H1 (cell line): ENCODE measurements at regions not wholly inside any gene's neighbourhood (a gene's known extent, or its start where the extent isn't known, plus 50 kb on each side); places are given as distances from the start of the nearest gene placed in this dataset.

Experiments used
- CTCF ChIA-PET: fragments of 300-600 bp; sonication (Branson Sonifier 250); formaldehyde crosslinking; loops from one replicate; lab custom pipeline; 2021; ENCODE audit not compliant: partially characterized antibody; lab: Charles Lee
- POLR2A ChIA-PET: fragments of 300-600 bp; sonication (Branson Sonifier 250); formaldehyde crosslinking; loops from one replicate; lab custom pipeline; 2021; ENCODE audit warnings: inconsistent platforms; ENCODE audit not compliant: partially characterized antibody; lab: Charles Lee
- DNase-seq, 2 experiments: peaks; one replicate each; pipeline versions ENCODE4 v3.0.0 to v3.0.0-alpha.2; 2010 to 2022; ENCODE audit warnings: low spot score in 2 of 2, low read depth in 1 of 2, mixed read lengths in 1 of 2
- FAIRE-seq: peaks from 2 replicates; lab custom pipeline; 2011; peaks lifted over from hg19 to GRCh38; lab: Jason Lieb, UNC
- H2AFZ ChIP-seq: 2 replicates; pipeline ENCODE4 v1.8.1; 2012; ENCODE audit warnings: low read length, inconsistent platforms
- H2AK5ac ChIP-seq: 2 replicates; pipeline ENCODE4 v1.6.1; 2013; ENCODE audit warnings: low read depth, low read length
- H2BK120ac ChIP-seq: replicated peaks from 2 replicates; pipeline ENCODE3; 2013; ENCODE audit warnings: low read depth, low read length, inconsistent platforms
- H2BK12ac ChIP-seq: 2 replicates; pipeline ENCODE4 v1.6.1; 2013; ENCODE audit warnings: low read depth, low read length
- H2BK15ac ChIP-seq: 2 replicates; pipeline ENCODE4 v1.6.1; 2013; ENCODE audit warnings: low read length
- H2BK20ac ChIP-seq: 2 replicates; pipeline ENCODE4 v1.6.1; 2013; ENCODE audit warnings: low read length
- H2BK5ac ChIP-seq: 2 replicates; pipeline ENCODE4 v1.6.1; 2013; ENCODE audit warnings: low read depth, low read length
- H3K14ac ChIP-seq: 2 replicates; pipeline ENCODE4 v1.6.1; 2013; ENCODE audit warnings: inconsistent platforms; ENCODE audit not compliant: insufficient read length
- H3K18ac ChIP-seq: 2 replicates; pipeline ENCODE4 v1.6.1; 2013; ENCODE audit warnings: low read length; ENCODE audit errors: extremely low read depth
- H3K23ac ChIP-seq: 2 replicates; pipeline ENCODE4 v1.6.1; 2013; ENCODE audit warnings: inconsistent platforms; ENCODE audit not compliant: insufficient read length
- H3K23me2 ChIP-seq: 2 replicates; pipeline ENCODE4 v1.6.1; 2013; ENCODE audit warnings: low read depth, low read length
- H3K27ac ChIP-seq: 2 replicates; pipeline ENCODE4 v1.6.1; 2011; ENCODE audit warnings: low read depth, low read length, inconsistent platforms
- H3K27me3 ChIP-seq, 4 experiments: replicated peaks in 1 of 4; 1 replicate in 1 of 4; 2 replicates in 3 of 4; pipeline versions ENCODE4 v1.6.1 to v1.8.1; 2011 to 2013; ENCODE audit warnings: low read length in 3 of 4, mild to moderate bottlenecking in 3 of 4, inconsistent platforms in 2 of 4, mixed read lengths in 2 of 4, moderate library complexity in 1 of 4; ENCODE audit not compliant: control insufficient read depth in 3 of 4, insufficient read depth in 3 of 4; ENCODE audit errors: extremely low read depth in 1 of 4
- H3K36me3 ChIP-seq, 4 experiments: 2 replicates each; pipeline versions ENCODE4 v1.6.1 to v1.8.1; 2011 to 2013; ENCODE audit warnings: mild to moderate bottlenecking in 4 of 4, low read length in 3 of 4, moderate library complexity in 2 of 4, control low read depth in 1 of 4, inconsistent platforms in 1 of 4; ENCODE audit not compliant: insufficient read depth in 4 of 4, control insufficient read depth in 2 of 4
- H3K4ac ChIP-seq: replicated peaks from 2 replicates; pipeline ENCODE3; 2013; ENCODE audit warnings: low read length, low read depth, mixed read lengths, inconsistent platforms; ENCODE audit not compliant: insufficient read length
- H3K4me1 ChIP-seq, 4 experiments: replicated peaks in 1 of 4; 1 replicate in 1 of 4; 2 replicates in 3 of 4; pipeline versions ENCODE4 v1.6.1 to v1.8.1; 2011 to 2013; ENCODE audit warnings: low read length in 3 of 4, inconsistent platforms in 2 of 4, mixed read lengths in 1 of 4; ENCODE audit not compliant: insufficient read depth in 4 of 4, control insufficient read depth in 3 of 4
- H3K4me2 ChIP-seq, 2 experiments: 2 replicates each; pipeline versions ENCODE4 v1.6.1 to v1.8.1; 2011 to 2013; ENCODE audit warnings: low read depth in 2 of 2, low read length in 2 of 2, control low read depth in 1 of 2, inconsistent platforms in 1 of 2, mild to moderate bottlenecking in 1 of 2; ENCODE audit not compliant: insufficient read depth in 1 of 2
- H3K4me3 ChIP-seq, 4 experiments: fragments of 200-600, 300-600 bp in 1 of 4; sonication (generic), shearing (Covaris generic), sonication (Bioruptor Twin) in 1 of 4; 2 replicates each; pipeline versions ENCODE4 v1.5.1 to v1.8.1; 2011 to 2016; ENCODE audit warnings: low read length in 4 of 4, low read depth in 3 of 4, control low read depth in 2 of 4, inconsistent platforms in 2 of 4, mild to moderate bottlenecking in 2 of 4, mixed read lengths in 1 of 4, moderate library complexity in 1 of 4; ENCODE audit not compliant: insufficient read depth in 2 of 4; ENCODE audit errors: extremely low read depth in 1 of 4
- H3K56ac ChIP-seq: replicated peaks from 2 replicates; pipeline ENCODE3; 2013; ENCODE audit warnings: low read depth, mild to moderate bottlenecking, mixed read lengths, low read length, inconsistent platforms; ENCODE audit not compliant: insufficient read length
- H3K79me1 ChIP-seq: 2 replicates; pipeline ENCODE4 v1.6.1; 2013; ENCODE audit warnings: low read depth, low read length, control low read depth
- H3K79me2 ChIP-seq, 2 experiments: 2 replicates each; pipeline versions ENCODE4 v1.6.1 to v1.8.1; 2012 to 2013; ENCODE audit warnings: low read length in 2 of 2, mild to moderate bottlenecking in 2 of 2, inconsistent platforms in 1 of 2; ENCODE audit not compliant: insufficient read depth in 2 of 2, control insufficient read depth in 1 of 2
- H3K9ac ChIP-seq, 4 experiments: replicated peaks in 1 of 4; 1 replicate in 1 of 4; 2 replicates in 3 of 4; pipeline versions ENCODE4 v1.6.1 to v1.8.1; 2011 to 2013; ENCODE audit warnings: low read depth in 3 of 4, low read length in 3 of 4, control low read depth in 2 of 4, mild to moderate bottlenecking in 2 of 4, moderate library complexity in 2 of 4, inconsistent platforms in 1 of 4; ENCODE audit errors: extremely low read depth in 1 of 4
- H3K9me3 ChIP-seq, 2 experiments: 2 replicates each; pipeline versions ENCODE4 v1.6.1 to v1.8.1; 2012 to 2013; ENCODE audit warnings: mild to moderate bottlenecking in 2 of 2, moderate library complexity in 2 of 2, control low read depth in 1 of 2, inconsistent platforms in 1 of 2, low read depth in 1 of 2, low read length in 1 of 2, mixed read lengths in 1 of 2; ENCODE audit not compliant: insufficient read depth in 2 of 2
- H4K20me1 ChIP-seq, 2 experiments: replicated peaks in 1 of 2; 2 replicates each; pipeline versions ENCODE3 to v1.8.1; 2011 to 2013; ENCODE audit warnings: inconsistent platforms in 2 of 2, low read length in 2 of 2, mild to moderate bottlenecking in 1 of 2; ENCODE audit not compliant: insufficient read depth in 2 of 2, control insufficient read depth in 1 of 2
- H4K5ac ChIP-seq: 2 replicates; pipeline ENCODE4 v1.6.1; 2013; ENCODE audit warnings: low read length, low read depth, mixed read lengths, inconsistent platforms; ENCODE audit not compliant: insufficient read length
- H4K8ac ChIP-seq: 2 replicates; pipeline ENCODE4 v1.8.0; 2013; ENCODE audit warnings: mild to moderate bottlenecking, moderate library complexity, low read length, inconsistent platforms; ENCODE audit not compliant: insufficient read depth; ENCODE audit errors: extremely low read depth
- H4K91ac ChIP-seq: replicated peaks from 2 replicates; pipeline ENCODE3; 2013; ENCODE audit warnings: low read length, mixed read lengths, inconsistent platforms; ENCODE audit not compliant: insufficient read length
- CTBP2 ChIP-seq: IDR thresholded peaks from 2 replicates; pipeline ENCODE4 v1.7.0; 2011; ENCODE audit warnings: borderline replicate concordance, mild to moderate bottlenecking, moderate library complexity, mixed read lengths, low read length; ENCODE audit not compliant: insufficient read depth, insufficient read length
- JUN ChIP-seq: IDR thresholded peaks from 2 replicates; pipeline ENCODE4 v1.6.1; 2011; ENCODE audit warnings: low read depth, mild to moderate bottlenecking, improper control_type of control experiment, low read length
- NRF1 ChIP-seq: IDR thresholded peaks from 2 replicates; pipeline ENCODE4 v1.6.1; 2011; ENCODE audit warnings: mild to moderate bottlenecking, low read depth, low read length, improper control_type of control experiment
- RAD21 ChIP-seq, 2 experiments: IDR thresholded peaks in 1 of 2; conservative IDR thresholded peaks in 1 of 2; 2 replicates each; pipeline ENCODE4 v1.6.1; 2011; ENCODE audit warnings: low read depth in 2 of 2, low read length in 2 of 2, improper control_type of control experiment in 1 of 2, inconsistent platforms in 1 of 2, mild to moderate bottlenecking in 1 of 2, moderate library complexity in 1 of 2
- RBBP5 ChIP-seq: IDR thresholded peaks from 2 replicates; pipeline ENCODE4 v1.7.1; 2012; ENCODE audit warnings: low read depth, mild to moderate bottlenecking, inconsistent platforms, low read length, moderate library complexity, borderline replicate concordance
- TF ChIP-seq, protein P1 (sequence below): IDR thresholded peaks from 2 replicates; pipeline ENCODE4 v1.6.1; 2012; ENCODE audit warnings: low read length, inconsistent platforms

- no peak overlapping the region for H3K4ac ChIP-seq
- H4K5ac ChIP-seq: no peak overlapping the region
- no peaks in the 10 kb centered on the region for H3K23me2 ChIP-seq
- H2BK20ac ChIP-seq: no peak overlapping the region
- no peak overlapping the region for H2BK5ac ChIP-seq
- H3K4me1 ChIP-seq: no peaks in the 10 kb centered on the region
- H3K23ac ChIP-seq: no peak overlapping the region
- no peak overlapping the region for H3K14ac ChIP-seq
- CTCF ChIA-PET: no interaction called here
- no peaks in the 10 kb centered on the region for H3K79me2 ChIP-seq
- H3K79me1 ChIP-seq: no peaks in the 10 kb centered on the region
- no peaks in the 10 kb centered on the region for H3K36me3 ChIP-seq
- H2BK120ac ChIP-seq: no peak overlapping the region
- H3K27me3 ChIP-seq: no peaks in the 10 kb centered on the region
- POLR2A ChIA-PET: no interaction called here
- no peak overlapping the region for H3K4me2 ChIP-seq
- no peak overlapping the region for H3K27ac ChIP-seq
- H3K9ac ChIP-seq: no peak overlapping the region
- TF ChIP-seq RAD21 (IDR thresholded peaks at IDR 0.05 in 1 of 2, conservative IDR thresholded peaks at IDR 0.05 in 1 of 2; ENCODE audit: low read depth in 2 of 2, low read length in 2 of 2): no peak
- TF ChIP-seq RBBP5: no peak
- no peak for TF ChIP-seq NRF1
- TF ChIP-seq JUN: no peak
- no peak for TF ChIP-seq CTBP2
- TF ChIP-seq, protein P1, sequence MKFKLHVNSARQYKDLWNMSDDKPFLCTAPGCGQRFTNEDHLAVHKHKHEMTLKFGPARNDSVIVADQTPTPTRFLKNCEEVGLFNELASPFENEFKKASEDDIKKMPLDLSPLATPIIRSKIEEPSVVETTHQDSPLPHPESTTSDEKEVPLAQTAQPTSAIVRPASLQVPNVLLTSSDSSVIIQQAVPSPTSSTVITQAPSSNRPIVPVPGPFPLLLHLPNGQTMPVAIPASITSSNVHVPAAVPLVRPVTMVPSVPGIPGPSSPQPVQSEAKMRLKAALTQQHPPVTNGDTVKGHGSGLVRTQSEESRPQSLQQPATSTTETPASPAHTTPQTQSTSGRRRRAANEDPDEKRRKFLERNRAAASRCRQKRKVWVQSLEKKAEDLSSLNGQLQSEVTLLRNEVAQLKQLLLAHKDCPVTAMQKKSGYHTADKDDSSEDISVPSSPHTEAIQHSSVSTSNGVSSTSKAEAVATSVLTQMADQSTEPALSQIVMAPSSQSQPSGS: no peak
- no peaks in the 10 kb centered on the region for H3K9me3 ChIP-seq
- H4K91ac ChIP-seq: no peak overlapping the region
- H3K4me3 ChIP-seq: no peak overlapping the region
- H2AK5ac ChIP-seq: no peak overlapping the region
- no peak overlapping the region for H2AFZ ChIP-seq
- H3K56ac ChIP-seq: no peak overlapping the region
- no peaks in the 10 kb centered on the region for H4K20me1 ChIP-seq
- H2BK15ac ChIP-seq: no peak overlapping the region
- H3K18ac ChIP-seq: no peak overlapping the region
- FAIRE-seq: no peak
- DNase-seq: no peak
- no peak overlapping the region for H2BK12ac ChIP-seq
- no peak overlapping the region for H4K8ac ChIP-seq
Observed at GRCh38 chr5:162429142-162429541, 361.6 kb downstream of the GABRG2 start.
